ENCODE measurements at regions not wholly inside any gene's neighbourhood (a gene's known extent, or its start where the extent isn't known, plus 50 kb on each side); places are given as distances from the start of the nearest gene placed in this dataset.

DNA sequence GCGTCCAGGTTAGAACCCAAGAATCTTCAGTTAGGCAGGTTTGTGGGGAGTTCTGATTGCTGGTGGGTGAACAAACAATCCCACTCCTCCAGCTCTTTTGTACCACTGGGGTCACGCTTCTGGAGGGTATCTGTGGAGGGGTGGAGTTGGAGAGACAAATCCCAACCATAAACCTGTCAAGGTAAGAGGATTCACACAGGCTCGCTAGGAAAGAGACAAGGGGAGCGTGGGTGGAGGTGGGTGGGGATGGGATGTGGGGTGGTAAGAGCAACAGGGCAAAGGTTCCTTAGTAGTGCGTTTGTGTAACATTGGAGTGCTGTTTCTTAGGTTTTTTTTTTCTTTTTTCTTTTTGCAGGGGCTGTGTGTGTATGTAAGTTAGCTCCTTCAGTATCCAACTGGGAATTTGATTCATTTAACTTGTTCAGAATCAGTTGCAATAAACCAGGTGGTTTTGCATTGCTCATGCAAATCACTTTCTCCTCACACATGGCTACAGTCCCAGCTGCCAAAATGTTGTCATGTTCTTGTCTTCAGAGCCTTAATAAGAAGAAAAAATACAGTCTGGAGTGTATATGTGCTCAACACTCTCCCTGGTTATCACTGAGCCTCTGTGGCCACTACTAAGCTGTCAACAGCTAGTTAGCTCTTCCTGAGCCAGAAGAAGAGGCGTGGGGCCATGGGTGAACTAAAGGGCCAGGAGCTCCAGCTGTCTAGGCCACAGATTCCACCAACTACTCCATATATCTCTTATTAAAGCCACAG lies 164.0 kb upstream of the RAD23B start:
- no peak for DNase-seq

DNA sequence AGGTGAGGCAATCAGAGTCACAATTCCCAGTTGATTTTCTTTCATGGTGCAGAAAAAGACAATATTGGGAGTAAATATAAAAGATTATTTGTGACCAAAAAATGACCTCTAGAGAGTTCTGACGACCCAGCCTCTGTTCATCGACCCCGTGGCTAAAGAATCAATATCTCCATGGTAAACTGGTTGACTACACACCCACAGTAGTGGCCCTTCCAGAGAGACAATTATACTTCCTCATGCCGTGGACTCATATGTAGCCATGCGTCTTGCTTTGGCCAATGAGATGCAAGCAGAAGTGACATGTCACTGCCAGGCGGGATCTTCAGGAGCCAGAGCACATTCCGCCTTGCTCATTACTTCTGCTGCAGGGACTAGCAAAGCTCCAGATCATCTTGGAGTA lies 163.3 kb upstream of the RAD23B start:
- DNase-seq, result no peak

DNA sequence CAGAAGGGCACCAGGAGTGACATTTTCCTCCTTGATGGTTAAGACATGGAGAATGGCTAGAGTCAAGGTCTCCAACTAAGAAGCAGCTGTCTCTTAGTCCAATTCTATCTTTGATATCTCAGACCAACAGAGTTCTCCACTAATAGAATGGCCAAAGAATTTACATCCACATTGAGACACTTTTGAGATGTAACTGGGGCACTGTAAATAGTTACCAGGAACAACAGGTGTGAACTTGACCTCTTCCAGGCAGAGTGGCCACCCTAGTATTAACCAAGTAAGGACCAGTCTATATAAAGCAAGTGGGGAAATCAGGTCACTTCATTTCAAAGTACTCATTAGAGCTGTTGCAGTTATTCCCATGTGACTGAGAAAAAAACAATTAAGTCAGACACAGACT lies 159.7 kb upstream of the RAD23B start:
- DNase-seq, result no peak

DNA sequence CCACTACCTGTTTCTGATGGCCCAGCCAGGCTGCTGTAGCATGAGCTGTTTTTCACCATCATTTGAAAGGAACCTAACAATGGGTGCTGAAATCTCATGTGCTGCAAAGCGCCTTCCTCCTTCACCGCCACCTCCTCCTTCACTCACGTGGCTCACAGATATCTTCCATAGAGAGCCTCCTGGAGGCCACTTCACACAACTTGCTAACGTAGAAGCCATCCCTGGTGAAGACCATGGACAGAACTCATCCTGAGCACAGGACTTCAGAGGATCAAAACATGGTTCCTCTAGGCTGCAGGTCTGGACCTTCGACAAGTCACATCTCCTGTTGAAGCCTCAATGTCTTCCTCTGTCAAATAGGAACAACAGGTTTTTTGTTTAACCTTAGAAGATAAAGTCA lies 155.5 kb upstream of the RAD23B start:
- peak; percentile 2 for DNase-seq

DNA sequence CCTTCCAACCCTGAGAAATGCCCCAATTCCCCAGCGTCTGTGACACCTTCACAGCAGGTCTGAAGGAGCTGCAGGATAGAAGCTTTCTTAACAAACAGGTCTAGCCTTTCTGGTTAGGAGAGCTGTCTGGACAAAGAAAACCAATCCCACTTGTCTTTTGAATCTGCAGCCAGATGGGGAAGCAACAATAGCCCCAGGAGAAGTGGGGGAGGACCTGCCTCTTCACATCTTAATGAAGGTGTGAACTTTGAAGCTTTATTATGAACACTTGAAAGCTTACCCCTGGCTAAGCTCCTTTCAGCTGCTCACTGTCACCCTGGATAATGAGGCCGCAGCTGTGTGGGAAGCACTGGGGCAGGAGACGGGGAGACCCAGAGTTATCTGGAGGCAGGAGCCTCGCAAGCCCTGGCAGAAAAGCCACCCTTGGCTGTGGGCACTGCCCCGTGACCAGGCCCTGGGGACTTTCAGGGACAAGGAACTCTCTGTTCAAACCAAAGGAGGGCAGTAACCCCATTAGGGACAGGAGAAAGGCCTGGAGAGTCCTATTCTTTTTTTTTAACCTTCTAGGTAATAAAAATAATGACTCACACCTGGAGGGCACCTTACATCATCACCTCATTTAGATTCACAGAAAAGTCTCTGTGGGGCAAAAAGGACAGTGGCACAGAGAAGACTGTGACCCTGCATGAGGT lies 151.8 kb upstream of the RAD23B start:
- no peak for DNase-seq

DNA sequence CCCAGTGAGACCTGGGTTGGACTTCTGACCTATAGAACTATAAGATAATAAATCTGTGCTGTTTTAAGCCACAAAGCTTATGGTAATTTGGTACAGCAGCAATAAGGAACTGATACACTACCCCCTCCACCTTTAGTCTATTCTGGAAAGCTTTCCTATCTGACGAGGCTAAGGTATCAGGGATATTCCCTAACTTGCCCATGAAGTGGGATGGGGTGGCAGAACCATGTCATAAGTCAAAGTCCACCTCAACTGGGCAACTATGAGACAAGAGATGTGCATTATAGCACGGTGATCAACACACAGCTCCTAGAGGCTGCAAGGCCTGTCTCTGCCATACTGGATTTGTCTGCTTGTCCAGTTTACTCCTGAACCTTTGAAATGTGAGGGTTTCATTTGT lies 146.8 kb upstream of the RAD23B start:
- DNase-seq, result no peak

DNA sequence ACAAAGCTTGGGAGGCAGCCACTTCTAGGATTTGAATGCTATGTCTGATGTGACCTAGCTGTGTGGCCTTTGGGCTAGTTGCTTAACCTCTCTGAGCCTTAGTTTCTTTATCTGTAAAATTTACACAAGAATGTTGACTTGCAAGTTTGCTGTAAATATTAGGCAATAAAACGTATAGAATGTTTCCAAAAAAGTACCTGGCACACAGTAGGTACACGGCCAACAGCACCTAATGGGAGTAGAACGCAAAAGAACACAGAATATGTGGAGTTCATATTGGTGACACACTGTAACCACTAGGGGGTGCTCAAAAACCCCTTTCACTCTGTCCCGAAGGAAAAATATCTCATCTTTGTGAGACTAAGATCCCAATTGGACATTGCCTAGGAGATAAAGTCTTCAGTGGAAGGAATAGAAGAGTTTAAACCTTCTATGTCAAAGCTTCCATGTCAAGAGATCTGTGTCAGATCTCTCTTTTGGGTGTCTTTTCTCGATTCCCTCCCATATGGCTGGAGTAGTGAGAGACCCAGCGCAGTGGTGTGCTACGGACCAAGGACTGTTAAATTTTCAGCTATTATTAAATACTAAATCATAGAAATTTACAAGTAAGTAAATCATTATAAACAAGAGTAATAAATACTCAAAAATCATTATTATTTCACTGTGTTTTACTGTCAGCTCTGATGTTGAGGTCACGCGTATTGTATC lies 145.4 kb upstream of the RAD23B start:
- DNase-seq, result peak; percentile 34

DNA sequence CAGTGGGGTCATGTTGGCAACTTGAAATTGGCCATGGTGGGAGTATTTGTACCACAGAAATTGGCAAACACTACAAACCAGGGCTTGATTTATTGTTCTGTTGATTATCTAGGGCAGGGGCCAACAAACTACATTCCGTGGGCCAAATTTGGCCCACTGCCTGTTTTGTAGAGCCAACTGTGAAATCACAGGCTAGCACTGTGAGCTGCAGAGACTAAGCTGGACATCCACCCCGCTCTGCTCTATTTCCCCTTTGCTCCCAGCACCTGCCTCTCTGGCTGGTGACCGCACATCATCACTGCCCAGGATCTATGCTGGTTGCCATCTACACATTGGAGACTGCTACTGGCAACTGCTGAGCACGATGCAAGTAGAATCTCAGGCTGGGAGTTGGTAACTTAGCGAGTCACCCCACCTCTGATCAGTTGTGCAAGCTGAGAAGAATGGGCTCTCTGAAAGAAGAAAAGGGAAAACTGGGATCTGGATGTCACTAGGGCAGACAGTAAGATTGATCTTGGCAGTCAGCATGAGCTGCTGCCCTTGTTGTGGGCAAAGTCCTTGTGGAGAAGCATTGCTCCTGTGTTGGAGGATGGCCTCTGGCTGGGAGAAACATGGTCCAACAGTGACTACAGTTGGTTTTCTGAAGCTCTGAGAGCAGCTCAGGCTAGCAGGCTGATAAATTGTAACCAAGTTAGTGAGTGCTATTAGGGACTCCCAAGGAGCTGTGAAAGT lies 144.7 kb upstream of the RAD23B start:
- DNase-seq, result no peak

DNA sequence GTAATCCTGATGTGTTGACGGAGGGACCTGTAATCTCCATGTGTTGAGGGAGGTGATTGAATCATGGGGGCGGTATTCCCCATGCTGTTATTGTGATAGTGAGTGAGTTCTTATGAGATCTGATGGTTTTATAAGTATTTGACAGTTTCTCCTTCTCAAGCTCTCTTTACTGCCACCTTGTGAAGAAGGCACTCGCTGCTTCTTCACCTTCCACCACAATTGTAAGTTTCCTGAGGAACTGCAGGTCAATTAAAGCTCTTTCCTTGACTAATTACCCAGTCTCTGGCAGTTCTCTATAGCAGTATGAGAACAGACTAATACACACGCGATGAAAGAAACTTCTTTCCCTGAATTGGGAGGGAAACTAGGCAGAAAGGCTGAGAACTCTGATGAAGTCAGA lies 141.1 kb upstream of the RAD23B start:
- DNase-seq, result peak; percentile 8

DNA sequence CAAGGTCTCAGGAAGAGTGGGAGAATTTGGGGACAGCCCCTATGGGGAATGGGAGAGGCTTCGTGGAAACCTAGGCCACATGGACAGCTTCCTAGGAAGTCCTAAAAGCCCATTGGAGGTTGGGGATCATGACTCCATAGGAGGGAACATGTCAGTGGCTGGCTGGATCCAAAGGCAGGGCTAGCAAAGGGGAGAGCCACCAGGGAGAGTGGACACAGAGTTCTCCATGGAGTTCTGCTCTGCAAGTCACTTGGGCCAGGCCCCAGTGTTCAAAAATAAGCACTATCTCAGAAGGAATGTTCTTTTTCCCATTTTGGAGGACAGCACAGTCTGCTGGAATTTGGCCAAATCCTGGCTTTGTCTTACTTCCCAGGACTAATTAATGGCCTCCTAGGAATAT lies 140.6 kb upstream of the RAD23B start:
- DNase-seq, result peak; percentile 13

DNA sequence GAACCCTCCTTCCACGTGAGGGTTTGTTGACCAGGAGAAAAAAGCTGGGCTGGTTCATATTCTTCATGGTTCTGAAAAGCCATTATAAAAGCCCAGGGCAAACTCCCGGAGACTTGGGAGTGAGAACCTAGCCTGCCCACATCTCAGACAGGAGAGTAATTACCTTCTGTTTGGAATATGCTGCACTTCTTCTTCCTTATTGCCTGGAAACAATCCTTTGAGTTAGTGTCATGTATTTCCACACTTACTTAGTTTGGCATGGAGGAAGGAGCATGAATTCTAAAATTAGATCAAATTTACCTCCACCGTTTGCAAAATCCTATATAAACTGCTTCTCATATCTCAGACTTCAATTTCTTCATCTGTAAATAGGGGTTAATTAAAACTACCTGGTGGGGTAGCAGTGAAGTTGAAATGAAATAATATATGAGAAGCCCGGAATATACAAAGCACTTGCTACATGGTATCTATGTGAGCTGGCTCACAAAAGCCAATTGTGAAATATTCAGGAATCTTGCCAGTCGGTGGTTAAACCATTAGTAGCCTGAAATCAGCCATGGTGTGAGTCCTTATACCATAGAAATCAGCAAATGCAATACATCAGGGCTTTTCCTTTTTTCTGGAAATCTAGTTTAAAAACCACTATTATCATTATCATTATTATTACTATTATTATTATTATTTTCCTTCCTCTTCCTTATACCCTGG lies 140.0 kb upstream of the RAD23B start:
- no peak for DNase-seq

DNA sequence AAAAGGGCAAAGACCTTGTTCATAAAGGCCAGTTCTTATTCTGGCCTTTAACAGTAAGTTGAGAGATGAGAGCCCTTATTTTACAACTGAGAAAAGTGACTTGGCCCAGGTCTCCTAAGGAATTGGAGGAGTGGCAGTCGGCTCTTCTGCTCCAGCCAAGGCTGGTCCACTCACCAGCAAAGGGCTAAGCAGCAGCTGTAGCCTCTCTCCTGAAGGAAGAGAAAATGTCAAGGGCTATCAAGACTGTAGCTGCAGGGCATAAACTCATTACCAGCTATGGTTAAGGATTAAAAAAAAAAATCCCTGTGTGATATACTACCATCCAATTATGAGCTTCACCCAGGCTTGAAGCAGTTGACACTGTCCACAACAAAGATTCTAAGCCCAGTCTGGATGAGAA lies 138.6 kb upstream of the RAD23B start:
- no peak for DNase-seq

DNA sequence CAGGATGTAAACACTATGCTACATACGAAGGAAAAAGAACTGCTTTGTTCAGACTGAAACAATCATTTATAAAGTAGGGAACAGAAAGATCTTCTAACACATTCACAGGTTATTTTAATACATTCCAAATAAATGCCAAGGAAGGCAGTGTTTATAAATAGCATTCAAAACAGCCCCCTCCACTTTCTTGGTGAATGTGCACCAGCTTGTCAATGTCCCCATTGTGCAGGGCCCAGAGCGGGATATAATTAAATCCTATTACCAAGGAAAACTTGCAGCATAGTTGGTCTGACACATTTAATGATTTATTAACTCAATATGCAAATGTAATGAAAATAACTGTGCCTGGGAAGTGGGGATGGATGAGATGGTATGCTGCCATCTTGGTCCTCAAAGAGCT lies 135.9 kb upstream of the RAD23B start:
- no peak for DNase-seq

DNA sequence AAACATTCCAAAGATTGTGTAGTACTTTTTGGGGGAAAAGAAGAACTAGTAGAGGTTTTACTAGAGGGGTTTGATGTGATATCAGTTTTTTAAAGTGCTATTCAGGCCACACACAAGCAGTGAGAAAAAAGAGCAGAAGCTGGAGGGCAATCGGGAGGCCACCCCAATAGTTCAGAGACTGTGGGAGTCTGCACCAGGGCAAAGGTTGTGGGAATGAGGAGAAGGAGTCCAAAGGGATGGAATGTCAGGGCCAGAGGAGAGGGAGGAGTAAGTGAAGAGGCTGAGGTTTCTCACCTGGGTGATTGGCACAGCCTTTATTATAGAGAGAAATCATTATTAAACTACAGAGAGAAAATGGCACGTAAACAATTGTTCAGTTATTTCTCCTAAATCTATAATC lies 134.9 kb upstream of the RAD23B start:
- no peak for DNase-seq

DNA sequence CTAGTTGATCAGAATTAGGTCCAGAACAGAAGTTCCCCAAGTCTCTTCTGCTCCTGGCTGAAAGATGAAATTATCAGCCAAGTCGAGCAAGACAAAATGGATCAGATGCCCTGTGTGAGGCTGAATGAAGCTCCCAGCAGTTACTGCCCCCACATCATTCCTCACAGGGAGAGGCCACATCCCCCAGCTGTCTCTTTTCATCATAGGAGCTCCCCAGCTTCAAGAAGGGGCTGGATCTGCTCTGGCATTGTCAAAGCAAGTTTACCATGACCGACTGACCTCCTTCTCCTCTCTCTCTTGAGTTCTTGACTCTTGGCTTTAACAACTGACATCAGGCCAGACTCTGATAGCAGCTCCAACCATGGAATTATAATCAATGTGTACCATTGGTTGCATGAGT lies 133.3 kb upstream of the RAD23B start:
- DNase-seq, result no peak

DNA sequence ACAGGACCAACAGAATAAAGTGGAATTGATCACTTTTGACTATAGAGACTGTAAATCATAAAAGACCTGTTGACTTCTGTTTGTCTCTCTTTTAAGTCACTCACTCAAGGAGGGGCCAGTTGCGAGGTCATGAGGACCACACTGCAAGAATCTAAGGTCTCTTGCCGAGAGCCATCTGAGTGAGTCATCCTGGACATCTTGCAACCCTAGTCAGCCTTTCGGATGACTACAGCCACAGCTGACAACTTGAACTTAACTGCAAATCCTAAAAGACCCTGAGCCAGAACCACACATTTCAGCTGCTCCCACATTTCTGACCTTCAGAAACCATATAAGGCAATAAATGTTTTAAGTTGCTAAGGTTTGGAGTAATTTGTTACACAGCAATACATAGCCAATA lies 129.7 kb upstream of the RAD23B start:
- DNase-seq, result peak; percentile 49

DNA sequence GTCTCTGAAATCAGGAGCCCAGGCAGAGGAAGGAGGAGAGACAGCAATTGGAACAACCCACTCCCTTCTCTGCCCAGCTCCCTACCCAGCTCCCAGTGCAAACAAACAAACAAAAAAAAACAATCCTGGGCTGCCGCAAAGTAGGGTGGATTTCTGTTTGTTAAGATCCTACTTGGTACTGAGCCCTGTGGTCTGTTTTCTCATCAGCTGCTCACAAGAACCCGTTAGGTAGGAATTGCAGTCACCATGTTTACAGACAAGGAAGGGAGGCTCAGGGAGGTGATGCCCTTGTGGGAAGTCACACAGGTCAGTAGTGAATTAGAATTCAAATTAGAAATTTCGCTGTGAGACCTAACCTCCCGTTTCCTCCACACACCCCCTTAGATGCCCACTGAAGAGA lies 128.8 kb upstream of the RAD23B start:
- DNase-seq, result no peak

DNA sequence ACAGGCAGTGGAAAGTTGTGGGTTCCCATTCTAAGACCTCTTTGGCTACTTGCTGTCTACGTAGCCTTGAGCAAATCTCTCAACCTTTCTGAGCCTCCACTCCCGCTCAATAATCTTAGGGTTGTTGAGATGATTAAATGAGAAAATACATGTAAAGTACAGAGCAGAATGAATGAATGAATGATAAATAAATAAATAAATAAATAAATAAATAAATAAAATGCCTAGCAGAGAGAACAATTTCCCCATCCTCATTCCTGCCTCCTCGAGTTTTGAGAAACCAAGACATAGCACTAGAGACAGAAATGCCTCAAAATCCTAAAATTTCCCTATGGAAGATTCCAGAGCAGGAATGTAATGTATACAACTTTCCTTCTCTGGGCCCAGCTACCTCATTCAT lies 128.3 kb upstream of the RAD23B start:
- no peak for DNase-seq

DNA sequence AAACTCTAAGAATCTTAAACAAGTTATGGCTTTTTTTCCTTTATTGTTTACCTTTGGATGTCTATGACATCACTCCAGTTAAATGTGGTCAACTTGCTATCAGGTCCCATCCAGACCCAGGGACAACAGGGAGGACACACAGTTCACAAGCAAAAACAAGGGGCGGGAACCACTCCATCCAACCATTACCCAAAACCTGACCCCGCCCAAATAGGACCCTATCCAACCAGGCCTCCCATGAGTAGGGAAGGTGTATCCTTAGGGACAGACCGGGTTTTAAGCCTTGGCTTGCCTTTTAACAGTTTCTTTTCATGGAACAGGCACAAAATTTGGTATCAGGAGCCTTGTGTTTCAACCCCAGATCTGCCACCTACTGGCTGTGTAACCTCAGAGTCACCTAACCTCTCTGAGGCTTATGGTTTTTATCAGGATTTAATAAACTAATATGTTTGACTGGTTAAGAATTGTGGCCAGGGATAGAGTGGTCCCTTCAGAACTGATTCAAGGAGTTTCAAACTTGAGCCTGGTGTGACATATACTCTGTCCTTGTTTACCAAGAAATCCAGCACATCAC lies 127.7 kb upstream of the RAD23B start:
- DNase-seq, result no peak

DNA sequence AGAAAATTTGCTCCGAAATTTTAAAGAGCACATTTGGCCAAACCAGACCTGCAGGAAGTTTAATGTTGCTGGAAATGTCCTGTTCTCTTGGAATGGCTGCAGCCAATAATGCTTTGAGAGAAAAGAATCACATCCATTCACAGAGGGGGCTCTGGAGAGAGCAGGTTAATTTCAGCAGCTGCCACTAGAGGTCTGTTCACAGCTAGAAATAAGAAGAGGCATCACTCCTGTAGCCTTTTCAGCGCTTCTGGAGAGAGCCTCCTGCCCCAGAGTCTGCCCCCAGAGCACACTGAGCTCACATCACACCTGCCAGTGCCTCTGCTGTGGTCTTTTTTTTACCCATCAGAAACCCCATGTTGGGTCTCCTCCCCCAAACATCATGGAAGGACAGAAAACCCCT lies 124.8 kb upstream of the RAD23B start:
- DNase-seq, result peak; percentile 29

DNA sequence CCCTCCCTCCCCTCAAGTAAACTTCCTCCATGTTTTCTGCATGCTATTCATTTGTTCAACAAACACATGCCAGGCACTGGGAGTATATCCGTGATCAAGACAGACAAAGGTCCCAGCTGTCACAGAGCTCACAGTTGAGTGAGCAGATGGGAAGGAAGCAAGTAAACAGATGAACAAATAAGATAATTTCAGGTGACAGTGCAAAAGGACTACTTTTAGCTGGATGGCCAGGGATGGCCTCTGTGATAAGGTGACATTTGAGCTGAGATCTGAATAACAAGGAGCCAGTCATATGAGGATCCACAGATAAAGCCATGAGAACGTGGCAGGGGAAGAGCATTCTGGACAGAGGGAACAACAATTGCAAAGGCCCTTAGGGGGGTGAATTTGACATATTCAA lies 121.7 kb upstream of the RAD23B start:
- DNase-seq, result no peak

DNA sequence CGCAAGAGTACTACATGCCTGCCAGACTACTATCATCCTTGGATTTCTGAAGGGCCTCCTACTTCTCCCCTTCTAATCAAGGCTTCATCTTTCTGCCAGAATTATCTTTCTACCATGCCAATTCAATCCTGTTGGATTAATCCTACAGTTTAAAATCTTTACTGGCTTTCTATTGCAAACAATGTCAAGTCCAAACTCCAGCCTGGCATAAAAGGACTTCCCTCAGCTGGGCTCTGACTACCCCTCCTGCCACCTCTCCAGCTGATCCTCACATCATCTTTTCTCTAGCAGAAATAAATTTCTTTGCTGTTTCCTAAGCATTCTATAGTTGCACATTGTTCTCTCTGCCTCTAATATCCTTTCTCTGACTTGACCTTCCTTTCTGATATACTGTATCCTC lies 119.7 kb upstream of the RAD23B start:
- no peak for DNase-seq

Measured in fibroblast of skin of back (primary cell).